Nephron progenitor cell (in vitro differentiated cells): ENCODE measurements at regions not wholly inside any gene's neighbourhood (a gene's known extent, or its start where the extent isn't known, plus 50 kb on each side); places are given as distances from the start of the nearest gene placed in this dataset.

ENCODE experiments used
- DNase-seq: peaks from one replicate; pipeline ENCODE4 v3.0.0; 2021
- H3K27ac Mint-ChIP-seq: 2 replicates; pipeline ENCODE4 v1.8.0; 2021; ENCODE audit warnings: mild to moderate bottlenecking, moderate library complexity, mixed read lengths
- H3K27me3 Mint-ChIP-seq: 2 replicates; pipeline ENCODE4 v1.8.0; 2021; ENCODE audit warnings: mild to moderate bottlenecking, low read depth, mixed read lengths; ENCODE audit not compliant: poor library complexity
- H3K36me3 Mint-ChIP-seq: 2 replicates; pipeline ENCODE4 v1.8.0; 2021; ENCODE audit warnings: low read depth, mixed read lengths
- H3K4me1 Mint-ChIP-seq: 2 replicates; pipeline ENCODE4 v1.8.0; 2021; ENCODE audit warnings: mixed read lengths
- H3K4me3 Mint-ChIP-seq: 2 replicates; pipeline ENCODE4 v1.8.0; 2021; ENCODE audit warnings: mild to moderate bottlenecking, moderate library complexity, mixed read lengths
- H3K9me3 Mint-ChIP-seq: 2 replicates; pipeline ENCODE4 v1.8.0; 2021; ENCODE audit warnings: mild to moderate bottlenecking, moderate library complexity, mixed read lengths
- TF ChIP-seq, protein P1 (sequence below): fragments of 200-600 bp; sonication (generic); IDR thresholded peaks from 2 replicates; pipeline ENCODE4 v1.5.0; 2021; ENCODE audit warnings: antibody characterized with exemption

DNA sequence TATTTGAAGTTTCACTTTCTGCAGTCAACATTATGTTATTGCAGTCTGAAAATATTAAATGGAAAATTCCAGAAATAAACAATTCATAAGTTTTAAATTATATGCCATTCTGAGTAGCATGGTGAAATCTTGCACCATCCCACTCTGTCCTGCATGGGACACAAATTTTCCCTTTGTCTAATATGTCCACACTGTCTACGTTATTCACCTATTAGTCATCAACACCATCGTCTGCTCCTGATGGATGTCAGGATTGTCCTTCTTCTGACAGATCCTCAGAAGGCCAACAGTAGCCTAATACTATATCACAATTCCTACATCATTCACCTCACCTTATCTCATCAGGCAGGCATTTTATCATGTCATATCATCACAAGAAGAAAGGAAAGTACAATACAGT, 163.1 kb downstream of the TXNL1 start:
- DNase-seq, result no peak
- Mint-ChIP-seq H3K27ac (no peak overlapping the region), H3K27me3 (peaks cover 3% of the 10 kb centered on the region), H3K36me3 (no peaks in the 10 kb centered on the region), H3K4me1 (peaks cover 11% of the 10 kb centered on the region), H3K4me3 (no peak overlapping the region), H3K9me3 (no peaks in the 10 kb centered on the region)
- TF ChIP-seq, protein P1, sequence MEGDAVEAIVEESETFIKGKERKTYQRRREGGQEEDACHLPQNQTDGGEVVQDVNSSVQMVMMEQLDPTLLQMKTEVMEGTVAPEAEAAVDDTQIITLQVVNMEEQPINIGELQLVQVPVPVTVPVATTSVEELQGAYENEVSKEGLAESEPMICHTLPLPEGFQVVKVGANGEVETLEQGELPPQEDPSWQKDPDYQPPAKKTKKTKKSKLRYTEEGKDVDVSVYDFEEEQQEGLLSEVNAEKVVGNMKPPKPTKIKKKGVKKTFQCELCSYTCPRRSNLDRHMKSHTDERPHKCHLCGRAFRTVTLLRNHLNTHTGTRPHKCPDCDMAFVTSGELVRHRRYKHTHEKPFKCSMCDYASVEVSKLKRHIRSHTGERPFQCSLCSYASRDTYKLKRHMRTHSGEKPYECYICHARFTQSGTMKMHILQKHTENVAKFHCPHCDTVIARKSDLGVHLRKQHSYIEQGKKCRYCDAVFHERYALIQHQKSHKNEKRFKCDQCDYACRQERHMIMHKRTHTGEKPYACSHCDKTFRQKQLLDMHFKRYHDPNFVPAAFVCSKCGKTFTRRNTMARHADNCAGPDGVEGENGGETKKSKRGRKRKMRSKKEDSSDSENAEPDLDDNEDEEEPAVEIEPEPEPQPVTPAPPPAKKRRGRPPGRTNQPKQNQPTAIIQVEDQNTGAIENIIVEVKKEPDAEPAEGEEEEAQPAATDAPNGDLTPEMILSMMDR, result no peak

DNA sequence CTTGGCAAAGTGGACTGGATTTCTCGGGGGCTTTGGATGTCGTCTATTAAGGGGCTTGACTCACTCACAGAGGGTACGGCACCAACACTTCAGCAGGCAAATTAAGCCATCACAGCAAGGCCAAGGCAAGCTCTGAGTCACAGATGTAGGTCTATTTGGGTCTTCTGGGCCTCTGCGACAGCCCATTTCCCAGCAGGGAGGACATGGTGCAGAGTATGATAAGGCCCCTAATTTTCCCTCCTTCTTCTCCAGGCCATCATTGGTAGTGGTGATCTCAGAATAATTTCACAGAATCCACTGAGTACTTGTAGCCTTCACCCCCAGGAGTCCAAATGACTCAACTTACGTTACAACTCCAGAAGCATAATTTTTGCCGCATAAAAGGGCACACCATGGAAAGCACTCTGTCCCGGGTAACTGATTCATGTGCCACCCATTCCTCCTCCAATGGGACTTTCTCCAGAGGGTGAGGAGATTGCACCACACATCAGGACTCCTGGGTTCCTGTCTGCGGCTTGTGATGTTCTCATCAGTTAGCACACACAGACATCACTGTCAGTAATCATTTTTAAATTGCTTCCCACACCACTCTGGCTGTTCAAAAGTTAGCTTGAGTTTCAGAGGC, 164.9 kb downstream of the TXNL1 start:
- Mint-ChIP-seq H3K4me1 (peaks cover 11% of the 10 kb centered on the region), H3K27me3 (no peaks in the 10 kb centered on the region), H3K9me3 (no peaks in the 10 kb centered on the region), H3K4me3 (no peak overlapping the region), H3K36me3 (no peaks in the 10 kb centered on the region), H3K27ac (no peak overlapping the region)
- DNase-seq, result no peak
- TF ChIP-seq, protein P1, result no peak

DNA sequence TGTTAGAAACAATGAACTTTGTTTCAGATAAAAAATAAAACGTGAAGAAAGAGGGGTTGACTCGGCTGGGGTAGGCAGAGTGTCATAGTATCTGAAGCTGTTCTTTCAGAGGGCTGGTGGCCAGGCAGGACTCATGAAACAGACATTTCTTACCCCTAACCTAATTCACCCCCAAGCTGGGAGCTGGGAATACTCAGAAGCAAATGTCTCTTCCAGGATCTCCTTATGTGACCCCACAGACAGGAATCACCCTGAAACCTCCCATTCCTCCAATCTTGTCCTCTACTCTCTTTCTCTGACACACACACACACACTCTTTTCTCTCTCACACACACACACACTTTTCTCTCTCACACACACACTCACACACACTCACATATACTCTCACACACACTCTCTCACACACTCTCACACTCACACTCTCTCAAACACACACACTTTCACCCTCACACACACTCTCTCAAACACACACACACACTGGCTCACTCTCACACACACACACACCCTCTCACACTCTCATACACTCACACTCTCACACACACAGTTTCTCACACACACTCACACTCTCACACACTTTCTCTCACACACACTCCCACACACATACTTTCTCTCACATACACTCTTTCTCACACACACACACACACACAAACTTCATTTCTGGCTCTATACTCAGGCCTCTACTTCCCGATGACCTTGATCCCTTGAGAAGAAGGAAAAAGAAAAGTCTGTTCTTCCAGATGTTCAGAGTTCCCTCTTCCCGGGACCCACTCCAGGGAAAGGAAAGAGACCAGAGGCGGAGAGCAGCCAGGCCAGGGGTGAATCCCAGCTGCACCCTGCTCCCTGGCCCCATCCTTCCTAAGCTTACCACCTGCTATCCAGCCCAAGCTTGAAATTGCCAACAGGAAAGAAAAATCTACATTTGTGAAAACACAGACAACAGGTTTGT, 167.7 kb downstream of the TXNL1 start:
- TF ChIP-seq, protein P1, result no peak
- Mint-ChIP-seq H3K4me1 (peaks cover 11% of the 10 kb centered on the region), H3K4me3 (no peak overlapping the region)

DNA sequence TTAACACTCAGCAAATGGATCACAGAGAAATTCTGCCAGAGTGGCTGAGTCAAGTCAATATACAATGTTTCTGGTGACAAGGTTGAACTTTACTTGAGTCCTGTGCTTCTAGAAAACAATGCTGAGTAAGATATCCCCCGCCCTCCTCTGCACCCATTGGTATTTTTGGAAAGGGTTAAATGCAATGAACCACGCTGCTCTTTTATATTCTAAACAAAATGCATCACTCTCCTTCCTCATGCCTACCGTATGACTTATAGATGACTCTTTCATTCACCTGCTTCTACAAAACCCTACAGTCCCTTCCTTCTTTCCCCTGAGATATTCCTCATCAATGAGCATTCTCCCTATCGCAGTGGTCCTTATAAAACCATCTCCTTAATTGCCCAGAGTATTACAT, 168.8 kb downstream of the TXNL1 start:
- no peak for DNase-seq
- TF ChIP-seq, protein P1, result no peak
- H3K27me3 Mint-ChIP-seq, result no peaks in the 10 kb centered on the region
- peaks cover 19% of the 10 kb centered on the region for H3K9me3 Mint-ChIP-seq
- H3K27ac Mint-ChIP-seq, result no peak overlapping the region
- no peak overlapping the region for H3K4me3 Mint-ChIP-seq
- peaks cover 6% of the 10 kb centered on the region for H3K36me3 Mint-ChIP-seq
- peaks cover 4% of the 10 kb centered on the region for H3K4me1 Mint-ChIP-seq

More for the DNA sequence above, 167.7 kb downstream of the TXNL1 start:
- Mint-ChIP-seq H3K27me3 (no peaks in the 10 kb centered on the region), H3K27ac (peak overlapping the region; percentile 2), H3K36me3 (peaks cover 4% of the 10 kb centered on the region), H3K9me3 (peaks cover 8% of the 10 kb centered on the region)
- no peak for DNase-seq

DNA sequence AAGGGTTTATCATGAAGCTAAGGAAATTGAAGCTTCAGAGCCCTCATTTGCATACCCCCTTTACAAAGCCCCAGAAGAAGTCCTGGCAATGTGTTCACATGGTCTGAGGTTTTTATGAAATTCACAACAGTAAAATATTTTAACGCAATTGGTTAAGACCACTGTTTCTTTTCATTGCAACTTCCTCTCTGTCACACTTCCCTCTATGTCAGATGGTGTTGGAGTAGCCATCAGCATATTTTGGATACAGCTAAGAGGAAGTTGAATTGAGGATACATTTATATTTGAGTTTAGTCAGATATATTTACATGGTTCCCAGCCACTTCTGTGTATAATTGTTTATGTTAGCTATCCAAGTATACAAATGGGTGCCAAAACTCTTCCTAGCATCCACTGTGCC, 170.0 kb downstream of the TXNL1 start:
- no peak for DNase-seq
- Mint-ChIP-seq H3K4me1 (no peaks in the 10 kb centered on the region), H3K4me3 (no peak overlapping the region), H3K9me3 (peaks cover 26% of the 10 kb centered on the region), H3K27ac (no peak overlapping the region), H3K27me3 (no peaks in the 10 kb centered on the region), H3K36me3 (peaks cover 6% of the 10 kb centered on the region)
- TF ChIP-seq, protein P1, result no peak
